HTR-8/SVneo (cell line): ENCODE measurements at regions not wholly inside any gene's neighbourhood (a gene's known extent, or its start where the extent isn't known, plus 50 kb on each side); places are given as distances from the start of the nearest gene placed in this dataset.
"Not testable (repeated sequence)": the region's sequence is repeated elsewhere in the genome, so short reads cannot be mapped to it uniquely, and the experiment has no call there.

Source experiments
- DNase-seq: peaks from one replicate; pipeline ENCODE4 v3.0.0; 2011; ENCODE audit warnings: low spot score, mixed read lengths; ENCODE audit not compliant: insufficient read length
- FAIRE-seq: peaks from 2 replicates; lab custom pipeline; 2011; peaks lifted over from hg19 to GRCh38; lab: Jason Lieb, UNC

GRCh38 chr7:46279290-46279689 is 358.2 kb upstream of the IGFBP3 start:
- FAIRE-seq (no peak), DNase-seq (no peak)

GRCh38 chr7:46264646-46265045 is 343.6 kb upstream of the IGFBP3 start:
- DNase-seq (no peak), FAIRE-seq (no peak)

- not testable (repeated sequence) for FAIRE-seq, DNase-seq
These were observed 340.6 kb upstream of the IGFBP3 start for GRCh38 chr7:46261638-46262037.

DNA sequence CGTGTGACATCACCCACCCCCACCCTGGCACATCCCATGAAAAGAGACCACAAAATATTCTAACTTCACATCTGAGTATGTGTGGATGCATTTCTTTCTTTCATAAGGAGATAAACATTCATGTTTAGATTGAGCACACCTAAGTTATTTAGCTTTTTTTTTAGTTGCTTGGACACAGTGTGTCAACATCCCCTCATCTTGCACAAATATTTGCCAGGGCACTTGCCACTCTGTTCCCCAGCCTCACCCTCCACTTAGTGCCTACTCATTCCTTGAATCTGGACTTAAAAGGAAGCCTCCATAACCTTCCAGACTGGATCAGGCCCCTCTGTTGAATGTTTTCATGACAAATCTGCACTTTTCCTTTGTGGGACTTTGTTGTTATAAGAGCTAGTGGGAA is 338.9 kb upstream of the IGFBP3 start:
- FAIRE-seq: no peak
- no peak for DNase-seq

DNA sequence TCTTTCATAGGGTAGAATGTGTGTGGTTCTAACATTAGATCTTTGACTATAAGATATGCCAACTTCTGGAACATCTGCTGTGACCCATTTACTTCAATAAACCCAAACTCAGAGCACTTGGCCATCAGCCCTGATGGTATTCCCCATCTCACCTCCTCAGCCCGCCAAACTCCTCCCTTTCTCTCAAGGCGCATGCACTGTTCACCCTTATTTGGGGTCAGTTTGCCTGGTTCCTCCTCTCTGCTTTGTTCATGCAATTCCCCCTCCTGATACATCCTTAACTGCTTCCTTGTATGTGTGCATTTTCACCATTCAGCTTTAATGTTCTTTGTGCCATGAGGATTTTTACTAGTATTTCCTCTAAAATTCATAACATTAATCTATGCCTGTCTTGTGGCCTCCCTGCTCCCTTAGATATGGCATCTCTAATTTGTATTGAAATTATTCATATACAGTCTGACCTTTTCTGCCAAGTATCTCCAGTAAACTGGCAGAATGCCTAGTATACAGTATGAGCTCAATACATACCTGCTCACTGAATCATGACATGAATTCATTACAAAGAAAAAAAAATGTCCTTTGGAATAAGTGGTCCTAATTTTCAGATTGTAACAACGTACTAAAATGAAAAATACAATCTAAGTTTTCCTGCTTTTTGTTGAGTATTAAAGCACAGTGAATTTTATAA is 336.8 kb upstream of the IGFBP3 start:
- peak; percentile 47 for DNase-seq
- FAIRE-seq: no peak

DNA sequence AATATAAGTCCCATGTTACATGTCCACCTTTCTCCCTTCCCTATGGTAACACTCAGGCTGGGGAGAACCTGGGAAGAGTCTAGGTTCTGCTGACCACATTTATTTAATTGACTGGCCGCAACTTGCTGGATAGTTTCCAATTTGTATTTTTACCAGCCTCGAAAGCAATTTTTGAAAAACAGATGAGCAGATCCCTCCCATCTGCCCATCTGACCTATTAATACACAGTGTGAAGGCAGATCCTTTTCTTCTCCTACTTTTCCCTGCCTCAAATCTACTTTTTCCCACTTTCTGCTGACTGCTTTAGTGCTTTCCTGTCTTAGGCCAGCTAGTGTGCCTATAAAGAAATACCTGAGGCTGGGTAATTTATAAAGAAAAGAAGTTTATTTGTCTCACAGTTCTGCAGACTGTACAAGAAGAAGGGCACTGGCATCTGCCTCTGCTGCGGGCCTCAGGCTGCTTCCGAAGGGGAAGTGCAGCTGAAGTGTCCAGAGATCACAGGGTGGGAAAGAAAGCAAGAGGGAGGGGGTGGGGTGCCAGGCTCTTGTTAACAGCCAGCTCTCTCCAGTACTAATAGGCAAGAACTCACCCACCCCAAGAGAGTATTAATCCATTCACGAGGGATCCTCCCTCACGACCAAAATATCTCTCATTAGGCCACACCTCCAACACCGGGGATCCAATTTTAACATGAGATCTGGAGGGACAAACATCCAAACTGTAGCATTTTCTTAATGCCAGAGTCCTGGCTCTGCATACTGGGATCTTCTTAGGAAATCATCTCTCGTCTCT is 336.0 kb upstream of the IGFBP3 start:
- DNase-seq (no peak), FAIRE-seq (no peak)

- DNase-seq: no peak
- FAIRE-seq: no peak
These were observed 332.4 kb upstream of the IGFBP3 start for GRCh38 chr7:46253520-46253919.

DNA sequence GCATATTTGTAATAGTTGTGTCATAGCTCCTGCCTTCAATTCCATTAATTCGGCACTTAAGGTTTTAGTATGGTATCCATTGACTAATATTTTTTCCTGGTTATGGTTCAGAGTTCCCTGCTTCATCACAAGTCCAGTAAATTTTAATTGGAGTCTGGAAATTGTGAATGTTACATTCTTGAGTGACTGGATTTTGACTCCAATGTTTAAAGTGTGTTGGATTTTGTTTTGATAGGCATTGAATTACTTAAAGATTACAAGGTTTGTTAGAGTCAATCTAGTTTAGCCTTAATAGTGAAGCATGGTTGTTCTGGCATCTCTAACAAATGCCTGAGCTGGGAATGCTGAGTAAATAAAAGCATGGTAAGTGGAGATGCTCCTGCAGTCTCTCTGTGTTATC is 326.6 kb upstream of the IGFBP3 start:
- FAIRE-seq (no peak), DNase-seq (no peak)

- no peak for FAIRE-seq
- DNase-seq: no peak
These were observed 324.6 kb upstream of the IGFBP3 start for GRCh38 chr7:46245586-46246111.

- no peak for DNase-seq
- no peak for FAIRE-seq
These were observed 323.7 kb upstream of the IGFBP3 start for GRCh38 chr7:46244757-46245156.

DNA sequence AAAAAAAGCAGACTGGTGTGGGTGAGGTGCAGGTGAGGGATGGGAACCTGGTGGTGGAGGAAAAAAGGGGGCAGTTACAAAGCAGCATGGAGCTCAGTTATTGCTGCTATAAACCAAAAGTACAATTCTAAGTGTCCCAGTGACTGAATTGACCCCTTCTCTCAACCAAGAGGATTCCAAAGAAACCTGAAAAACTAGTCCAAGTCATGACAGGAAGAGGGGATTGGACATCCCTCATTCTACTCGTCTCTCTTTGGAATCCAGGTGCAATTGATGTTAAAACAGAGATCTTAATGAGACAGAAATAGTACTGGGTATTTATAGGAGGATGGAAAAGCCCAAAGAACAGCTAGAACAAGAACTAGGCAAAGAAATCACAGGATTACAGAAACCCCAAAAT is 322.3 kb upstream of the IGFBP3 start:
- no peak for FAIRE-seq
- DNase-seq: no peak

- no peak for DNase-seq
- no peak for FAIRE-seq
These were observed 318.8 kb upstream of the IGFBP3 start for GRCh38 chr7:46239846-46240245.

- FAIRE-seq: no peak
- no peak for DNase-seq
These were observed 316.4 kb upstream of the IGFBP3 start for GRCh38 chr7:46237466-46237865.

DNA sequence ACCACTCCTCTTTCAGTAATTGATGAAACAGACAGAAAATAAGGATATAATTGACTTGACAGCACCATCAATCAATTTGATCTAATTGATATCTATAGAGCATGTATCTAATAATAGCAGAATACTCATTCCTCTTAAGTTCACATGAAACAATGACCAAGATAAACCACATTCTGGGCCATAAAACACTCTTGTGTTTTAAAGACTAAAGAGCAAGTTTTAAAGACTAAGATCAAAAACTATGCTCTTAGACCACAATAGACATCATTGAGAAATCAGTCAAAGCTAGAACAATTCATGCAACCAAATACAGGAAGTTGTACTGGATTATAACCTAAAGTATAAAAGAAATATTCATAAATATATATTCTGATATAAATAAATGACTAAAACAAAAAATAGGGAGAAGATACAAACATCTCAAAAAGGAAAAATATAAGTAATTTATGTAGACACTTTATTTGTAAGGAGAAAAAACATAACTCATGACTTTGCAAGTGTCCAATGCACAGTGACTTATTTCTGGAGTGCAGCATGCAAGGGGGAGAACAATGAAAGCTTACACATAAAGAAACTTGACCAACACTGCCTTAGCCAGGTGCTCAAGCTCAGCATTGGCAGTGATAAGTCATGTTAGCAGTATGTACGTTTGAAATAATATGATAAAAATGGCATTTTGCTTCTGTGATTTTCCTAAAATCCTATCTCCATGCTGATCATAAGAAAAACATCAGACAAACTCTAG is 312.7 kb upstream of the IGFBP3 start:
- FAIRE-seq (no peak), DNase-seq (no peak)

- no peak for DNase-seq
These were observed 309.9 kb upstream of the IGFBP3 start for GRCh38 chr7:46230990-46231305.

DNA sequence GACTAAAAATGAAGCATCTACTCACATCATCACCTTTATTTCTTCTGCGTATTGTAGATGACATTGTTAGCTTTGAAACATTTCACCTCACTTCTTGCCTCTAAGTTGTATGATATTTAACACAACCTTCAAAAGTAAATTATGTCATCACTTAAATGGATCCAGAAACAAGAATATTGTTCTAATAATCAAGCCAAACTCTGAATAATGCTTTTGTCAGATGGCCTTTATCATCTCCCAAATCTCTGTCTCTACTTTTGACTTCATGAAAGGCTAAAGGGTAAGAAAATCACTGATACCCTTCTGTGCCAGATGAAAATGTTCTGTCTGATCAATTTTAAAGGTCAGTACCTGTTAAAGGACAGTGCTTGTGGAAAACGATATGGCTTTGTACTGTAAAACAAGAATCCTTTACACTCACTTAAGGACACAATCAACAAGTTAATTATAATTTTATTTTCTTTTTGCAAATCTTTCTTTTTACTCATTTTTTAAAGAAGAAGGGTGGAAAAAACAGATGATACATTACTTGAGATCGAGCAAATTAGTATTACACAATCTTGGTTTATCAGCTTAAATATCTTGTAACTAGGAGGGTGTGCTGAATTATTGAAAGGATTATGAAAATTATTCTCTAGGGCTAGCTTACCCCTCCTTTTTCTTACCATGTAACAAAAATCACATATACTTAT is 309.4 kb upstream of the IGFBP3 start:
- no peak for DNase-seq
- FAIRE-seq: no peak

More at GRCh38 chr7:46230990-46231305, 309.9 kb upstream of the IGFBP3 start:
- FAIRE-seq: no peak

DNA sequence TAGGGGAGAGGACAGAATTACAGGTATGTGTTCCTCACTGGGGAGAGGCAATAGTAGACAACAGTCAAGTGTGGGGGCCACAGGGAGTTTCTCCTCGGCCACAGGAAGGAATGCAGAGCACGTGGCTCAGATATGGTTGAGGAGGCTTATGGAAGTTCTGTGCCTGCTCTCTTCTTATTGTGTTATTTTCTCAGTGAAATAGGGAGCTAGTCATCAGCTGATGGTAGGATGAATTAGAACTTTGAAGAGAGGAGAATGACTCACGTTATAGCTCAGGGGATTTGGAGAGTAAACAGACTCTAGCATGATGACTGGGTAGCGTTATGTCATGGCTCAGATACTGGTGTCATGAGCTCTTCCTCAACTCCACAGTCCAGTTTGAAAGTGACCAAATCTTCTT is 308.3 kb upstream of the IGFBP3 start:
- FAIRE-seq (peak; percentile 31), DNase-seq (no peak)

GRCh38 chr7:46226860-46227259 is 305.8 kb upstream of the IGFBP3 start:
- no peak for FAIRE-seq
- DNase-seq: no peak

DNA sequence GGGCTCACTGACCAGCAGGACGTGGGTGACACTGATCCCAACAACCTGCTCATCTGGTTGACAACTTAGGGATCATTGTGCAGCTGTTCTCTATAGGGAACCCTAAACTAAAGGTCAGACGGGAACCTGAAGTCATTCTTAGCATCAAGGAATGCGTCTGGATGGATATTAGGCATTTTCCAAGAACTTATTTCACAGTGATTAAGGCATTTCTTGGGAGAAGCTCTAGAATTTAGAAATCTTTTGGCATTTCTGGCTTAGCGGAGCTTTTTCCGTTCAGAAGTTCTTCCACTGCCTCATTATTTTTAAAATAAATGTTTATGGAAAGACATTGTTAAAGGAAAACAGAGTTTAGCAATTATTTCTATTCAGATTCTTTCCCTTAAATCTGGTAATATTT is 303.3 kb upstream of the IGFBP3 start:
- no peak for DNase-seq
- FAIRE-seq: no peak

DNA sequence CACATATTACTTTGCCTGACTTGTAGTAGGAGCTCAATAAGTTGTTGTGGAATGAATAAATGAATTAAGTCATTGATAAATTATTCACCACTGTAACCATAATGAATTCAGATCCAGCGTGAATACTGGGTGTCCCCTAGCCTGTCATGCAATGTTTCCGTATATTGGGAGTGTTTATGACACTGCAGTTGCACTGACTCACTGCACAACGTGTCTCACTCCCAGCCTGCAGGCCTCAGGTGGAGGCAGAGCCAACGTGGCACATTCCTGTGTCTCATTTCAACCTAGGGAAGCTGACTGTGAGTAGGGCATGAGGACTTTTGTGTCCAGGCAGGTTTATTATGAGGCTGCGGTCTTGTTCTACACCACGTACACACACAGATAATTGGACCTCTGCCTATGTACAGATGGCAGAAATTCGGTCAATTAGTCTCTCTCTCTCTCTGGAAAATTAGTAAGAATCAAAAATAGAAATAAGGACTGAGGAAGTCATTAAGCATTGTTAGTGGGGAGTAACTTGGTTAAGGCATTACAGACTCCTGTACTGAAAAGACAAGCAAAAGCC is 299.1 kb upstream of the IGFBP3 start:
- peak; percentile 20 for DNase-seq
- peak; percentile 72 for FAIRE-seq
